Neuronal stem cell (in vitro differentiated cells): ENCODE measurements at regions not wholly inside any gene's neighbourhood (a gene's known extent, or its start where the extent isn't known, plus 50 kb on each side); places are given as distances from the start of the nearest gene placed in this dataset.

ENCODE experiments used
- DNase-seq: peaks from one replicate; pipeline ENCODE4 v3.0.0-alpha.2; 2013; ENCODE audit warnings: low spot score
- H2AFZ ChIP-seq: one replicate; pipeline ENCODE4 v1.6.1; 2013; ENCODE audit warnings: mild to moderate bottlenecking, low read length, inconsistent platforms
- H2AK5ac ChIP-seq: 2 replicates; pipeline ENCODE4 v1.6.1; 2013; ENCODE audit warnings: low read depth, mild to moderate bottlenecking, inconsistent platforms, low read length, moderate library complexity, mixed read lengths
- H2BK120ac ChIP-seq: 2 replicates; pipeline ENCODE4 v1.6.1; 2013; ENCODE audit warnings: low read depth, mild to moderate bottlenecking, inconsistent platforms, low read length, moderate library complexity, mixed read lengths
- H2BK12ac ChIP-seq: one replicate; pipeline ENCODE4 v1.6.1; 2013; ENCODE audit warnings: low read length, inconsistent platforms
- H2BK15ac ChIP-seq: 2 replicates; pipeline ENCODE4 v1.6.1; 2013; ENCODE audit warnings: mild to moderate bottlenecking, low read length, inconsistent platforms, mixed read lengths
- H2BK5ac ChIP-seq: one replicate; pipeline ENCODE4 v1.6.1; 2013; ENCODE audit warnings: inconsistent platforms, mild to moderate bottlenecking, low read length, moderate library complexity
- H3K14ac ChIP-seq: one replicate; pipeline ENCODE4 v1.6.1; 2013; ENCODE audit warnings: low read length, inconsistent platforms
- H3K18ac ChIP-seq: 2 replicates; pipeline ENCODE4 v1.6.1; 2013; ENCODE audit warnings: low read length, inconsistent platforms
- H3K23ac ChIP-seq: 2 replicates; pipeline ENCODE4 v1.6.1; 2013; ENCODE audit warnings: low read depth, mild to moderate bottlenecking, mixed read lengths, low read length, inconsistent platforms; ENCODE audit not compliant: poor library complexity
- H3K27ac ChIP-seq: replicated peaks from 3 replicates; pipeline ENCODE4 v1.5.1; 2013; ENCODE audit warnings: low read length, inconsistent platforms
- H3K27me3 ChIP-seq, 3 experiments: 2 replicates each; pipeline ENCODE4 v1.6.1; 2013; ENCODE audit warnings: low read length in 3 of 3, mild to moderate bottlenecking in 2 of 3, inconsistent platforms in 1 of 3, low read depth in 1 of 3, mixed read lengths in 1 of 3, moderate library complexity in 1 of 3; ENCODE audit not compliant: control insufficient read depth in 3 of 3, insufficient read depth in 3 of 3
- H3K36me3 ChIP-seq, 2 donors: replicated peaks in 1 of 2; 2 replicates each; pipeline ENCODE4 v1.6.1; 2013; ENCODE audit warnings: low read length in 2 of 2; ENCODE audit not compliant: control insufficient read depth in 2 of 2, insufficient read depth in 2 of 2
- H3K4ac ChIP-seq: 2 replicates; pipeline ENCODE4 v1.6.1; 2013; ENCODE audit warnings: inconsistent platforms, mild to moderate bottlenecking, low read length, moderate library complexity
- H3K4me1 ChIP-seq, 2 donors: 1 replicate in 1 of 2; 2 replicates in 1 of 2; pipeline ENCODE4 v1.6.1; 2013; ENCODE audit warnings: low read length in 2 of 2, low read depth in 1 of 2; ENCODE audit not compliant: control insufficient read depth in 2 of 2, insufficient read depth in 1 of 2
- H3K4me2 ChIP-seq: one replicate; pipeline ENCODE4 v1.6.1; 2013; ENCODE audit warnings: mild to moderate bottlenecking, low read length, inconsistent platforms; ENCODE audit not compliant: insufficient read depth, poor library complexity, severe bottlenecking
- H3K4me3 ChIP-seq, 2 donors: 2 replicates each; pipeline ENCODE4 v1.5.1; 2013; ENCODE audit warnings: low read length in 2 of 2, mild to moderate bottlenecking in 2 of 2, inconsistent platforms in 1 of 2, moderate library complexity in 1 of 2
- H3K79me1 ChIP-seq: one replicate; pipeline ENCODE4 v1.6.1; 2013; ENCODE audit warnings: low read depth, mild to moderate bottlenecking, inconsistent platforms, low read length, moderate library complexity
- H3K9ac ChIP-seq: one replicate; pipeline ENCODE4 v1.6.1; 2013; ENCODE audit warnings: mild to moderate bottlenecking, low read depth, low read length, inconsistent platforms; ENCODE audit not compliant: poor library complexity
- H3K9me3 ChIP-seq, 2 donors: replicated peaks in 1 of 2; 2 replicates each; pipeline versions ENCODE3 to v1.6.1; 2013; ENCODE audit warnings: low read length in 2 of 2, mild to moderate bottlenecking in 2 of 2, inconsistent platforms in 1 of 2, low read depth in 1 of 2, mixed read lengths in 1 of 2, moderate library complexity in 1 of 2; ENCODE audit not compliant: control insufficient read depth in 2 of 2, insufficient read depth in 1 of 2
- H4K8ac ChIP-seq: one replicate; pipeline ENCODE4 v1.6.1; 2013; ENCODE audit warnings: low read depth, mild to moderate bottlenecking, inconsistent platforms, low read length, moderate library complexity
- H4K91ac ChIP-seq: one replicate; pipeline ENCODE4 v1.6.1; 2013; ENCODE audit warnings: low read length, low read depth, mild to moderate bottlenecking, inconsistent platforms; ENCODE audit not compliant: poor library complexity
- WGBS, 2 donors: extraction: QIAGEN DNeasy Blood & Tissue Kit; methylation state at CpG; one replicate each; pipeline ENCODE4 v1.1.7; 2013; ENCODE audit warnings: missing lambda C conversion rate in 2 of 2, mixed read lengths in 1 of 2; ENCODE audit not compliant: insufficient read length in 2 of 2, insufficient replicate concordance in 1 of 2; ENCODE audit errors: extremely low coverage in 2 of 2; 5-methylcytosine and 5-hydroxymethylcytosine counted together

DNA sequence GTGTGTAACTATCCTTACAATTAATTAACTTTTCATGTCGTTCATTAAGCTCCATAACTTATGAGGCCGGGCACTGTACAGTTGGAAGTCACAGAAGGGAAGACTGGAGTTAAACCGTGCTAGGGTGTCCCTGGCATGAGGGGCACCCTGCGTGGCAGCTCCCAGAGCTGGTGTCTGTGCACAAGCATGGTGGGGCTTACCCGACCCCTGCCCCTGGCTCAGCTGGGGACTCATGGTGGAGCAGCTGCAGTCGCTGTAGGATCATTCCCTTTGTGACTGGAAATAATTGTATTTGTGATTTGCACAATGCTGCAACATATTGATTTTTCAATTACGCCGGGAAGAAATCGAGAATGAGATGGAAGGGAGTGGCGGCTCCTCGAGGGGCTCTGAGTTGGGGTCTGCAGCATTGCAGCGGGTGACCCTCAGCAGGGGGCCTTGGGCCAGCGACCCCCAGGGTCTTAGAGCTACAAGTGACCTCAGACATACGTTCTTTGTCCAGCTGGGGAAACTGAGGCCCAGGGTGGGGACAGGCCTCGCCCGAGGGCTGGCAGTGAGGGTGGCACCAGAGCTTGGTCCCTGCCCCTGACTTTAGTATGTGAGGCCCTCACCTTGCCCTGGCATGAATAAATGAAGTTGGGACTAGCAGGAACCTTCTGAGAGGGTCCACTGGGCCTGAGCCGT is 125.4 kb downstream of the KIF26A start:
- Histone ChIP-seq H2BK12ac (no peak overlapping the region), H3K14ac (no peak overlapping the region), H3K27me3 (no peaks in the 10 kb centered on the region), H3K4me1 (no peaks in the 10 kb centered on the region), H3K79me1 (no peaks in the 10 kb centered on the region), H3K36me3 (no peaks in the 10 kb centered on the region), H3K4me2 (no peak overlapping the region), H4K8ac (no peak overlapping the region), H2AK5ac (no peak overlapping the region), H3K23ac (no peak overlapping the region), H2BK5ac (no peak overlapping the region), H2BK15ac (no peak overlapping the region), H3K18ac (peak overlapping the region; percentile 64), H3K4ac (no peak overlapping the region), H3K9me3 (peaks cover 0 to 6% of the 10 kb centered on the region in 2 donors), H2AFZ (no peak overlapping the region), H2BK120ac (no peak overlapping the region), H3K4me3 (no peak overlapping the region), H3K27ac (no peak overlapping the region), H3K9ac (no peak overlapping the region), H4K91ac (no peak overlapping the region)
- no CpG with 5 or more reads among the region's 17 CpGs for WGBS, 2 donors
- DNase-seq, result no peak

DNA sequence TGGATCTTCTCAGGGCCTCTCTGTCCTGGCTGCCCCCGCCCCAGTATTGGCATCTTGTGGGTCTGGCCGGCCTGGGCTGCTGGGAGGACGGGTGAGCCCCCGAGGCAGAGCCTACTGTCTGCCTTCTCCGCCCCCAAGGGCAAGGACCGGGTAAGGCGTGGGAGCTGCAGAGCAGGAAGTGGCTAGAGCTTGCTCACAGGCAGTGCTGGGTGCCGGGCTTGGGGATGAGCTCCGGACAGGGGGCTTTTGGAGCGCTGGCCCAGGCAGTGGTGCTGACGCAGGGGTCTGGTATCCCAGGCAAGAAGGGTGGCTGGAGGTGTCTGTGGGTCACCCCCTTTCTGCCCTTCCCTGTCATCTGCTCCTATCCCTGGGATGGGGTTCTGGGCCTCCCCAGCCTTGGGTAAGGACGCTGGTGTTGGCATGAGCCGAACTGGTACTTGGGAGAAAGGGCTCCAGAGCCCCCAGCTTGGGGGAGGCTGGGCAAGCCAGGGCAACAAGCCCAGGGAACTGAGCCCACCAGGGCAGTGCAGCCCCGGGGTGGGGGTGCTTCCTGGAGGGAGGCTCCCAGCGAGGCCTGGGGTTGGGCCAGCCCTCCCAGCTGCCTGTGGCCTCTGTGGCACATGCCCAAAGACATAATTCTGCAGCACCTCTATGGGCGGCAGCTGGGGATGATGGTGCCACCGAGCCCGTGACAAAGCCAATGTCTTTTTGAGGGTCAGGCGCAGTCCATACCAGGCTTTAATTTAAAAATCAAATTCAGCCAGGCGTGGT is 126.3 kb downstream of the KIF26A start:
- Histone ChIP-seq H3K23ac (no peak overlapping the region), H3K9ac (no peak overlapping the region), H3K4me2 (no peak overlapping the region), H2BK5ac (peak overlapping the region; percentile 39), H4K8ac (no peak overlapping the region), H3K4ac (peak overlapping the region; percentile 37), H2AFZ (no peak overlapping the region), H2AK5ac (peak overlapping the region; percentile 88), H3K79me1 (no peaks in the 10 kb centered on the region), H3K4me1 (no peaks in the 10 kb centered on the region), H3K27me3 (no peaks in the 10 kb centered on the region), H3K27ac (no peak overlapping the region), H3K4me3 (no peak overlapping the region), H2BK12ac (no peak overlapping the region), H3K9me3 (peaks cover 0 to 5% of the 10 kb centered on the region in 2 donors), H3K36me3 (no peaks in the 10 kb centered on the region), H2BK15ac (no peak overlapping the region), H3K14ac (peak overlapping the region; percentile 17), H2BK120ac (peak overlapping the region; percentile 61), H4K91ac (no peak overlapping the region), H3K18ac (peak overlapping the region; percentile 76)
- no peak for DNase-seq
- no CpG with 5 or more reads among the region's 20 CpGs for WGBS, 2 donors

DNA sequence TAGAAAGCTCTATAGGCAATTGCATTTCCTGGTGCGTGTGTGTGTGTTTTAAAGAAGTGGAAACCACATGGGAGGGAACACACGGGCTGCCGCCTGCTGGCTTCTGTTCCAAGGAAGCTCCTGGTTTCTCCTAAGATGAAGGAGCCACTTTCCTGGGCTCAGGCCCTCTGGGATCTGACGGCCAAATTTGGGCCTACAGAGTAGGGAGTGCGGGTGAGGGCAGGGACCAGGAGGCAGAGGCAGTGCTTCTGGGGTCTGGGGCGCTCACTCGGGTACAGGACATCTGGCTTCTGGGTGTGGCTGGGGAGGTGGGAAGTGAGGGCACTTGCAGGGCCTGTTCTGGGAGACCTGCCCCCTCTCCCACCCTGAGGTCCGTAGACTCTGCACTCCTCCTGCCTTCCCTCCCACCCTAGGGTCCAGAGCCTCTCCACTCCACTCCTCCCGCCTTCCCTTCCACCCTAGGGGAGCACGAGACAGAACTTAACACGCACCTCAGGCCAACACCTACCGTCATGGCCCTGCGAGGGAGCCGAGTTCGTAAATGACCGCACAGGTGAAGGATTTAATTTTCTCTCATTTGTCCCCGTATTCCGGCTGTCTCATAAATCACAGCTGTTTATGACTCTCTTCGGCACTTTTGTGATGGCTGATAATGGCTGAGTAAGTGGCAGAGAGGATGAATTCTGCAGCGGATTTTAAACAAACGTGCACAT is 127.7 kb downstream of the KIF26A start:
- no peaks in the 10 kb centered on the region for H3K79me1 ChIP-seq
- H3K9me3 ChIP-seq, result peaks cover 0 to 4% of the 10 kb centered on the region in 2 donors
- no peak overlapping the region for H3K9ac ChIP-seq
- H3K4ac ChIP-seq, result no peak overlapping the region
- H3K23ac ChIP-seq, result peak overlapping the region; percentile 29
- H4K91ac ChIP-seq, result no peak overlapping the region
- H4K8ac ChIP-seq, result no peak overlapping the region
- H3K36me3 ChIP-seq, result no peaks in the 10 kb centered on the region
- H2BK12ac ChIP-seq, result no peak overlapping the region
- no peaks in the 10 kb centered on the region for H3K27me3 ChIP-seq
- no CpG with 5 or more reads among the region's 21 CpGs for WGBS, 2 donors
- no peak for DNase-seq
- H2BK15ac ChIP-seq, result peak overlapping the region; percentile 3
- H2BK120ac ChIP-seq, result no peak overlapping the region
- no peak overlapping the region for H3K14ac ChIP-seq
- no peaks in the 10 kb centered on the region for H3K4me1 ChIP-seq
- peak overlapping the region; percentile 35 for H3K18ac ChIP-seq
- no peak overlapping the region for H2AFZ ChIP-seq
- no peak overlapping the region for H2BK5ac ChIP-seq
- H3K27ac ChIP-seq, result no peak overlapping the region
- no peak overlapping the region for H3K4me2 ChIP-seq
- peak overlapping the region; percentile 25 for H2AK5ac ChIP-seq
- no peak overlapping the region for H3K4me3 ChIP-seq
